Vagina (tissue), 2 donors: ENCODE measurements at regions not wholly inside any gene's neighbourhood (a gene's known extent, or its start where the extent isn't known, plus 50 kb on each side); places are given as distances from the start of the nearest gene placed in this dataset.
"Not testable (repeated sequence)": the region's sequence is repeated elsewhere in the genome, so short reads cannot be mapped to it uniquely, and the experiment has no call there.

ENCODE experiments used
- POLR2A ChIP-seq, 2 donors: fragments of 450-650 bp; IDR thresholded peaks; one replicate each; pipeline ENCODE4 v1.6.1; 2017; ENCODE audit warnings: antibody characterized with exemption in 2 of 2, mild to moderate bottlenecking in 2 of 2, moderate library complexity in 2 of 2
- POLR2AphosphoS5 ChIP-seq, 2 donors: sonication (generic); formaldehyde crosslinking; IDR thresholded peaks; one replicate each; pipeline ENCODE4 v1.9.0; 2017; ENCODE audit warnings: antibody characterized with exemption in 2 of 2, mild to moderate bottlenecking in 2 of 2, low read depth in 1 of 2; ENCODE audit not compliant: insufficient read depth in 1 of 2
- TF ChIP-seq, protein P1 (sequence below), 3 experiments: fragments of 450-650 bp in 2 of 3; fragments of 200-600 bp in 1 of 3; sonication (generic) in 1 of 3; IDR thresholded peaks; one replicate each; pipeline ENCODE4 v1.5.1; 2017 to 2019; ENCODE audit warnings: antibody characterized with exemption in 3 of 3, mild to moderate bottlenecking in 2 of 3, moderate library complexity in 2 of 3

- TF ChIP-seq, protein P1, sequence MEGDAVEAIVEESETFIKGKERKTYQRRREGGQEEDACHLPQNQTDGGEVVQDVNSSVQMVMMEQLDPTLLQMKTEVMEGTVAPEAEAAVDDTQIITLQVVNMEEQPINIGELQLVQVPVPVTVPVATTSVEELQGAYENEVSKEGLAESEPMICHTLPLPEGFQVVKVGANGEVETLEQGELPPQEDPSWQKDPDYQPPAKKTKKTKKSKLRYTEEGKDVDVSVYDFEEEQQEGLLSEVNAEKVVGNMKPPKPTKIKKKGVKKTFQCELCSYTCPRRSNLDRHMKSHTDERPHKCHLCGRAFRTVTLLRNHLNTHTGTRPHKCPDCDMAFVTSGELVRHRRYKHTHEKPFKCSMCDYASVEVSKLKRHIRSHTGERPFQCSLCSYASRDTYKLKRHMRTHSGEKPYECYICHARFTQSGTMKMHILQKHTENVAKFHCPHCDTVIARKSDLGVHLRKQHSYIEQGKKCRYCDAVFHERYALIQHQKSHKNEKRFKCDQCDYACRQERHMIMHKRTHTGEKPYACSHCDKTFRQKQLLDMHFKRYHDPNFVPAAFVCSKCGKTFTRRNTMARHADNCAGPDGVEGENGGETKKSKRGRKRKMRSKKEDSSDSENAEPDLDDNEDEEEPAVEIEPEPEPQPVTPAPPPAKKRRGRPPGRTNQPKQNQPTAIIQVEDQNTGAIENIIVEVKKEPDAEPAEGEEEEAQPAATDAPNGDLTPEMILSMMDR (IDR thresholded peaks at IDR 0.05): not testable (repeated sequence)
- not testable (repeated sequence) for TF ChIP-seq POLR2AphosphoS5 (IDR thresholded peaks at IDR 0.05; ENCODE audit: insufficient read depth in 1 of 2, low read depth in 1 of 2); POLR2A (IDR thresholded peaks at IDR 0.05)
Measured at GRCh38 chr15:21718779-21719178, 158.8 kb downstream of the POTEB start.
